OCI-LY3 (cell line): ENCODE measurements at regions not wholly inside any gene's neighbourhood (a gene's known extent, or its start where the extent isn't known, plus 50 kb on each side); places are given as distances from the start of the nearest gene placed in this dataset.
"Not testable (repeated sequence)": the region's sequence is repeated elsewhere in the genome, so short reads cannot be mapped to it uniquely, and the experiment has no call there.

Experiments
- CTCF ChIP-seq: fragments of 200-600, 300-600 bp; sonication (generic); IDR thresholded peaks from 2 replicates; pipeline ENCODE4 v1.5.1; 2014; ENCODE audit warnings: antibody characterized with exemption, low read length, low read depth
- EZH2phosphoT487 ChIP-seq: fragments of 200-600 bp; shearing (Covaris generic); IDR thresholded peaks from 2 replicates; pipeline ENCODE4 v1.6.1; 2018; ENCODE audit warnings: antibody characterized with exemption, mixed run types, low read depth

- not testable (repeated sequence) for TF ChIP-seq CTCF, EZH2phosphoT487
Measured at GRCh38 chr6:37562926-37563288, 63.2 kb upstream of the CCDC167 start.
